ENCODE measurements at regions not wholly inside any gene's neighbourhood (a gene's known extent, or its start where the extent isn't known, plus 50 kb on each side); places are given as distances from the start of the nearest gene placed in this dataset.
"Not testable (repeated sequence)": the region's sequence is repeated elsewhere in the genome, so short reads cannot be mapped to it uniquely, and the experiment has no call there.

GRCh38 chr2:131618320-131618719 is 90.6 kb downstream of the CCDC74A start:
- not testable (repeated sequence) for TF ChIP-seq CTCF, POLR2A (IDR thresholded peaks at IDR 0.05)
